ENCODE measurements at regions not wholly inside any gene's neighbourhood (a gene's known extent, or its start where the extent isn't known, plus 50 kb on each side); places are given as distances from the start of the nearest gene placed in this dataset.

DNA sequence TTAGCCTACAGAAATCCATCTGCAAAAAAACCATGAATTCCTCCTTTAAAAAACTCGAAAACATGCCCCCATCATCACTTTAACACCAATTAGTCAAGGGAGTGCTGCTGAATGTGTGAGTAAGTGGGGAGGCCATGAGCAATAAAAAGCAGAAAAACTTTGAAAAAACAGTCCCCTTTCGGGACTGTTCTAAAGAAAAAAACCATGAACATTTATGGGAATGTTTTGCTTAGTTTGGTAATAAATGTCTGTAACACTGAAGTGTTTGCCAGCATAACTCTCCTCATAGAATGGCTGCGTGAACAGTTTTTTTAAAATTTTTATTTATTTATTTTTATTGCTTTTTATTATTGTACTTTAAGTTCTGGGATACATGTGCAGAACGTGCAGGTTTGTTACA is 99.4 kb upstream of the TARS1 start:
- no peaks in the 10 kb centered on the region for H3K36me3 ChIP-seq (ENCODE audit: control insufficient read depth in 2 of 2, extremely low read depth in 1 of 2, insufficient read depth in 2 of 2, low read length in 2 of 2)
- dilution Hi-C loops (cut with MboI; ENCODE audit: extremely low pct_ligation_motif_present, low sequenced_read_pairs) = no loop called here
- H3K9ac ChIP-seq (ENCODE audit: control insufficient read depth, extremely low read depth, insufficient read depth, low read length) = no peak overlapping the region
- H3K4me3 ChIP-seq (ENCODE audit: control insufficient read depth in 2 of 3, extremely low read depth in 1 of 3, insufficient read depth in 2 of 3, low read depth in 1 of 3, low read length in 3 of 3) = no peak overlapping the region
- no peaks in the 10 kb centered on the region for H3K9me1 ChIP-seq (ENCODE audit: control insufficient read depth, extremely low read depth, insufficient read depth, low read length)
- DNase-seq (ENCODE audit: low read depth, low spot score) = no peak
- FAIRE-seq = no peak
- TF ChIP-seq CTCF (optimal IDR thresholded peaks at IDR 0.05 in 1 of 3, IDR thresholded peaks at IDR 0.05 in 1 of 3, conservative IDR thresholded peaks at IDR 0.05 in 1 of 3; ENCODE audit: extremely low read depth in 1 of 3, insufficient read depth in 2 of 3, low read length in 3 of 3) (no peak), EZH2 (IDR thresholded peaks at IDR 0.05; ENCODE audit: low read length) (no peak)
- no peaks in the 10 kb centered on the region for H3K79me2 ChIP-seq (ENCODE audit: control insufficient read depth, insufficient read depth, low read length)
- H4K20me1 ChIP-seq (ENCODE audit: control insufficient read depth, extremely low read depth, insufficient read depth, low read length) = no peaks in the 10 kb centered on the region
- H2AFZ ChIP-seq (ENCODE audit: control insufficient read depth, low read length) = no peak overlapping the region
- peaks cover 26% of the 10 kb centered on the region for H3K4me1 ChIP-seq (ENCODE audit: control insufficient read depth, extremely low read depth, insufficient read depth, low read length)
- no peaks in the 10 kb centered on the region for H3K27me3 ChIP-seq (ENCODE audit: control insufficient read depth, extremely low read depth, insufficient read depth, low read length)
- H3K4me2 ChIP-seq (ENCODE audit: control insufficient read depth, extremely low read depth, insufficient read depth, low read depth, low read length) = no peak overlapping the region
- H3K9me3 ChIP-seq (ENCODE audit: control insufficient read depth, low read depth, low read length) = no peaks in the 10 kb centered on the region
- H3K27ac ChIP-seq (ENCODE audit: control insufficient read depth, insufficient read depth, low read length) = no peak overlapping the region

GRCh38 chr5:33343676-33344327 is 97.0 kb upstream of the TARS1 start:
- Histone ChIP-seq H3K4me3 (ENCODE audit: control insufficient read depth in 2 of 3, extremely low read depth in 1 of 3, insufficient read depth in 2 of 3, low read depth in 1 of 3, low read length in 3 of 3) (no peak overlapping the region), H3K4me1 (ENCODE audit: control insufficient read depth, extremely low read depth, insufficient read depth, low read length) (peaks cover 11% of the 10 kb centered on the region), H3K27me3 (ENCODE audit: control insufficient read depth, extremely low read depth, insufficient read depth, low read length) (no peaks in the 10 kb centered on the region), H3K27ac (ENCODE audit: control insufficient read depth, insufficient read depth, low read length) (peak overlapping the region; percentile 35), H4K20me1 (ENCODE audit: control insufficient read depth, extremely low read depth, insufficient read depth, low read length) (no peaks in the 10 kb centered on the region), H3K36me3 (ENCODE audit: control insufficient read depth in 2 of 2, extremely low read depth in 1 of 2, insufficient read depth in 2 of 2, low read length in 2 of 2) (no peaks in the 10 kb centered on the region), H3K4me2 (ENCODE audit: control insufficient read depth, extremely low read depth, insufficient read depth, low read depth, low read length) (peak overlapping the region; percentile 34), H2AFZ (ENCODE audit: control insufficient read depth, low read length) (no peak overlapping the region), H3K9ac (ENCODE audit: control insufficient read depth, extremely low read depth, insufficient read depth, low read length) (no peak overlapping the region), H3K9me1 (ENCODE audit: control insufficient read depth, extremely low read depth, insufficient read depth, low read length) (no peaks in the 10 kb centered on the region), H3K9me3 (ENCODE audit: control insufficient read depth, low read depth, low read length) (no peaks in the 10 kb centered on the region), H3K79me2 (ENCODE audit: control insufficient read depth, insufficient read depth, low read length) (no peaks in the 10 kb centered on the region)
- peak; percentile 91 for FAIRE-seq
- dilution Hi-C loops (cut with MboI; ENCODE audit: extremely low pct_ligation_motif_present, low sequenced_read_pairs) = no loop called here
- peak; percentile 49 for DNase-seq (ENCODE audit: low read depth, low spot score)
- no peak for TF ChIP-seq CTCF (optimal IDR thresholded peaks at IDR 0.05 in 1 of 3, IDR thresholded peaks at IDR 0.05 in 1 of 3, conservative IDR thresholded peaks at IDR 0.05 in 1 of 3; ENCODE audit: extremely low read depth in 1 of 3, insufficient read depth in 2 of 3, low read length in 3 of 3)
